ENCODE measurements at regions not wholly inside any gene's neighbourhood (a gene's known extent, or its start where the extent isn't known, plus 50 kb on each side); places are given as distances from the start of the nearest gene placed in this dataset.

DNA sequence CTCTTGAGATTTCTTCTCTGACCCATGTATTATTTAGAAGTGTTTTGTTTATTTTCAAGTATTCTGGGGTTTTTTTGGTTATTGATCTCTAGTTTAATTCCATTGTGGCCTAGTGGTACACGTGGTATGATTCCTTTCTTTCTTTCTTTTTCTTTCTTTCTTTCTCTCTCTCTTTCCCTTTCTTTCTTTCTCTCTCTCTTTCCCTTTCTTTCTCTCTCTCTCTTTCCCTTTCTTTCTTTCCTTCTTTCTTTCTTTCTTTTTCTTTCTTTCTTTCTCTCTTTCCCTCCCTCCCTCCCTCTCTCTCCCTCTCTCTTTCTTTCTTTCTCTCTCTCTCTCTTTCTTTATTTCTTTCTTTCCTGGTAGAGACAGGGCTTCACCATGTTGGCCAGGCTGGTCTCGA, 85.7 kb upstream of the UBE2E1 start:
- DNase-seq (ENCODE audit: low spot score) = no peak
- no peak overlapping the region for H3K9ac ChIP-seq (ENCODE audit: low read depth in 1 of 2, low read length in 2 of 2)
- no peaks in the 10 kb centered on the region for H3K4me1 ChIP-seq (ENCODE audit: control insufficient read depth in 4 of 4, insufficient read depth in 4 of 4, low read length in 3 of 4)
- 93% methylated on average over 2 of the region's 2 CpGs for WGBS
- H3K27me3 ChIP-seq (ENCODE audit: control insufficient read depth in 4 of 4, insufficient read depth in 4 of 4, low read length in 3 of 4) = no peaks in the 10 kb centered on the region
- H3K9me3 ChIP-seq (ENCODE audit: control insufficient read depth in 4 of 4, low read length in 3 of 4) = no peaks in the 10 kb centered on the region
- no peak overlapping the region for H3K27ac ChIP-seq (ENCODE audit: low read depth in 1 of 2, low read length in 2 of 2)
- H3K4me3 ChIP-seq (ENCODE audit: low read depth in 1 of 3, low read length in 3 of 3) = no peak overlapping the region
- no peak for TF ChIP-seq NR2F2 (IDR thresholded peaks at IDR 0.05)
- TF ChIP-seq YY1 (IDR thresholded peaks at IDR 0.05) = no peak
- TF ChIP-seq JUND (IDR thresholded peaks at IDR 0.05) = no peak
- TF ChIP-seq RAD21 (IDR thresholded peaks at IDR 0.05) = no peak
- TF ChIP-seq, protein P1, sequence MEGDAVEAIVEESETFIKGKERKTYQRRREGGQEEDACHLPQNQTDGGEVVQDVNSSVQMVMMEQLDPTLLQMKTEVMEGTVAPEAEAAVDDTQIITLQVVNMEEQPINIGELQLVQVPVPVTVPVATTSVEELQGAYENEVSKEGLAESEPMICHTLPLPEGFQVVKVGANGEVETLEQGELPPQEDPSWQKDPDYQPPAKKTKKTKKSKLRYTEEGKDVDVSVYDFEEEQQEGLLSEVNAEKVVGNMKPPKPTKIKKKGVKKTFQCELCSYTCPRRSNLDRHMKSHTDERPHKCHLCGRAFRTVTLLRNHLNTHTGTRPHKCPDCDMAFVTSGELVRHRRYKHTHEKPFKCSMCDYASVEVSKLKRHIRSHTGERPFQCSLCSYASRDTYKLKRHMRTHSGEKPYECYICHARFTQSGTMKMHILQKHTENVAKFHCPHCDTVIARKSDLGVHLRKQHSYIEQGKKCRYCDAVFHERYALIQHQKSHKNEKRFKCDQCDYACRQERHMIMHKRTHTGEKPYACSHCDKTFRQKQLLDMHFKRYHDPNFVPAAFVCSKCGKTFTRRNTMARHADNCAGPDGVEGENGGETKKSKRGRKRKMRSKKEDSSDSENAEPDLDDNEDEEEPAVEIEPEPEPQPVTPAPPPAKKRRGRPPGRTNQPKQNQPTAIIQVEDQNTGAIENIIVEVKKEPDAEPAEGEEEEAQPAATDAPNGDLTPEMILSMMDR (IDR thresholded peaks at IDR 0.05; ENCODE audit: low read depth, low read length, missing input control) = no peak
- TF ChIP-seq, protein P2, sequence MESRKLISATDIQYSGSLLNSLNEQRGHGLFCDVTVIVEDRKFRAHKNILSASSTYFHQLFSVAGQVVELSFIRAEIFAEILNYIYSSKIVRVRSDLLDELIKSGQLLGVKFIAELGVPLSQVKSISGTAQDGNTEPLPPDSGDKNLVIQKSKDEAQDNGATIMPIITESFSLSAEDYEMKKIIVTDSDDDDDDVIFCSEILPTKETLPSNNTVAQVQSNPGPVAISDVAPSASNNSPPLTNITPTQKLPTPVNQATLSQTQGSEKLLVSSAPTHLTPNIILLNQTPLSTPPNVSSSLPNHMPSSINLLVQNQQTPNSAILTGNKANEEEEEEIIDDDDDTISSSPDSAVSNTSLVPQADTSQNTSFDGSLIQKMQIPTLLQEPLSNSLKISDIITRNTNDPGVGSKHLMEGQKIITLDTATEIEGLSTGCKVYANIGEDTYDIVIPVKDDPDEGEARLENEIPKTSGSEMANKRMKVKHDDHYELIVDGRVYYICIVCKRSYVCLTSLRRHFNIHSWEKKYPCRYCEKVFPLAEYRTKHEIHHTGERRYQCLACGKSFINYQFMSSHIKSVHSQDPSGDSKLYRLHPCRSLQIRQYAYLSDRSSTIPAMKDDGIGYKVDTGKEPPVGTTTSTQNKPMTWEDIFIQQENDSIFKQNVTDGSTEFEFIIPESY (IDR thresholded peaks at IDR 0.05) = no peak
- TF ChIP-seq HNF4A (conservative IDR thresholded peaks at IDR 0.05) = no peak
- TF ChIP-seq, protein P3, sequence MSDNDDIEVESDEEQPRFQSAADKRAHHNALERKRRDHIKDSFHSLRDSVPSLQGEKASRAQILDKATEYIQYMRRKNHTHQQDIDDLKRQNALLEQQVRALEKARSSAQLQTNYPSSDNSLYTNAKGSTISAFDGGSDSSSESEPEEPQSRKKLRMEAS (IDR thresholded peaks at IDR 0.05) = no peak
- no peak for TF ChIP-seq FOXA2 (IDR thresholded peaks at IDR 0.05)
- TF ChIP-seq TAF1 (conservative IDR thresholded peaks at IDR 0.05) = no peak
- TF ChIP-seq SP1 (IDR thresholded peaks at IDR 0.05) = no peak
- no peak for TF ChIP-seq HNF4G (IDR thresholded peaks at IDR 0.05)
- no peak for TF ChIP-seq EGR1 (IDR thresholded peaks at IDR 0.05; ENCODE audit: low read depth in 2 of 2)
- TF ChIP-seq FOXA1 (IDR thresholded peaks at IDR 0.05) = no peak
- TF ChIP-seq, protein P4, sequence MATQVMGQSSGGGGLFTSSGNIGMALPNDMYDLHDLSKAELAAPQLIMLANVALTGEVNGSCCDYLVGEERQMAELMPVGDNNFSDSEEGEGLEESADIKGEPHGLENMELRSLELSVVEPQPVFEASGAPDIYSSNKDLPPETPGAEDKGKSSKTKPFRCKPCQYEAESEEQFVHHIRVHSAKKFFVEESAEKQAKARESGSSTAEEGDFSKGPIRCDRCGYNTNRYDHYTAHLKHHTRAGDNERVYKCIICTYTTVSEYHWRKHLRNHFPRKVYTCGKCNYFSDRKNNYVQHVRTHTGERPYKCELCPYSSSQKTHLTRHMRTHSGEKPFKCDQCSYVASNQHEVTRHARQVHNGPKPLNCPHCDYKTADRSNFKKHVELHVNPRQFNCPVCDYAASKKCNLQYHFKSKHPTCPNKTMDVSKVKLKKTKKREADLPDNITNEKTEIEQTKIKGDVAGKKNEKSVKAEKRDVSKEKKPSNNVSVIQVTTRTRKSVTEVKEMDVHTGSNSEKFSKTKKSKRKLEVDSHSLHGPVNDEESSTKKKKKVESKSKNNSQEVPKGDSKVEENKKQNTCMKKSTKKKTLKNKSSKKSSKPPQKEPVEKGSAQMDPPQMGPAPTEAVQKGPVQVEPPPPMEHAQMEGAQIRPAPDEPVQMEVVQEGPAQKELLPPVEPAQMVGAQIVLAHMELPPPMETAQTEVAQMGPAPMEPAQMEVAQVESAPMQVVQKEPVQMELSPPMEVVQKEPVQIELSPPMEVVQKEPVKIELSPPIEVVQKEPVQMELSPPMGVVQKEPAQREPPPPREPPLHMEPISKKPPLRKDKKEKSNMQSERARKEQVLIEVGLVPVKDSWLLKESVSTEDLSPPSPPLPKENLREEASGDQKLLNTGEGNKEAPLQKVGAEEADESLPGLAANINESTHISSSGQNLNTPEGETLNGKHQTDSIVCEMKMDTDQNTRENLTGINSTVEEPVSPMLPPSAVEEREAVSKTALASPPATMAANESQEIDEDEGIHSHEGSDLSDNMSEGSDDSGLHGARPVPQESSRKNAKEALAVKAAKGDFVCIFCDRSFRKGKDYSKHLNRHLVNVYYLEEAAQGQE (IDR thresholded peaks at IDR 0.05) = no peak
- TF ChIP-seq RXRA (IDR thresholded peaks at IDR 0.05) = no peak
- TF ChIP-seq GABPA (IDR thresholded peaks at IDR 0.05 in 1 of 2, conservative IDR thresholded peaks at IDR 0.05 in 1 of 2) = no peak
- TF ChIP-seq, protein P5, sequence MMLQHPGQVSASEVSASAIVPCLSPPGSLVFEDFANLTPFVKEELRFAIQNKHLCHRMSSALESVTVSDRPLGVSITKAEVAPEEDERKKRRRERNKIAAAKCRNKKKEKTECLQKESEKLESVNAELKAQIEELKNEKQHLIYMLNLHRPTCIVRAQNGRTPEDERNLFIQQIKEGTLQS (IDR thresholded peaks at IDR 0.05) = no peak
- no peaks in the 10 kb centered on the region for H3K36me3 ChIP-seq (ENCODE audit: control insufficient read depth in 4 of 4, insufficient read depth in 3 of 4, low read depth in 1 of 4, low read length in 3 of 4)

All from liver (tissue), 8 donors.